ENCODE measurements at regions not wholly inside any gene's neighbourhood (a gene's known extent, or its start where the extent isn't known, plus 50 kb on each side); places are given as distances from the start of the nearest gene placed in this dataset.

- no peak for DNase-seq
Measured at GRCh38 chr13:78845656-78846365, 186.9 kb upstream of the OBI1 start.

- DNase-seq, result no peak
Measured at GRCh38 chr13:78844106-78844505, 185.2 kb upstream of the OBI1 start.

GRCh38 chr13:78841358-78841963 lies 182.5 kb upstream of the OBI1 start:
- DNase-seq, result no peak

- no peak for DNase-seq
Measured at GRCh38 chr13:78836238-78836784, 177.4 kb upstream of the OBI1 start.

- DNase-seq, result no peak
Measured at GRCh38 chr13:78832461-78832860, 173.5 kb upstream of the OBI1 start.

GRCh38 chr13:78830508-78830907 lies 171.6 kb upstream of the OBI1 start:
- DNase-seq, result no peak

- no peak for DNase-seq
Measured at GRCh38 chr13:78829821-78830220, 170.9 kb upstream of the OBI1 start.

- no peak for DNase-seq
Measured at GRCh38 chr13:78827471-78827870, 168.5 kb upstream of the OBI1 start.

- DNase-seq, result no peak
Measured at GRCh38 chr13:78826936-78827335, 168.0 kb upstream of the OBI1 start.

GRCh38 chr13:78826312-78826711 lies 167.4 kb upstream of the OBI1 start:
- no peak for DNase-seq

GRCh38 chr13:78820541-78820940 lies 161.6 kb upstream of the OBI1 start:
- no peak for DNase-seq

- DNase-seq, result no peak
Measured at GRCh38 chr13:78816592-78816991, 157.6 kb upstream of the OBI1 start.

- DNase-seq, result no peak
Measured at GRCh38 chr13:78816154-78816553, 157.2 kb upstream of the OBI1 start.

GRCh38 chr13:78806457-78806856 lies 147.5 kb upstream of the OBI1 start:
- DNase-seq, result no peak

GRCh38 chr13:78802912-78803311 lies 144.0 kb upstream of the OBI1 start:
- no peak for DNase-seq

- no peak for DNase-seq
Measured at GRCh38 chr13:78787190-78787589, 128.2 kb upstream of the OBI1 start.

GRCh38 chr13:78786459-78786858 lies 127.5 kb upstream of the OBI1 start:
- no peak for DNase-seq

GRCh38 chr13:78785764-78786163 lies 126.8 kb upstream of the OBI1 start:
- DNase-seq, result no peak

- no peak for DNase-seq
Measured at GRCh38 chr13:78784014-78784750, 125.2 kb upstream of the OBI1 start.

GRCh38 chr13:78780708-78781107 lies 121.8 kb upstream of the OBI1 start:
- no peak for DNase-seq

GRCh38 chr13:78779608-78780007 lies 120.7 kb upstream of the OBI1 start:
- no peak for DNase-seq

- DNase-seq, result no peak
Measured at GRCh38 chr13:78777976-78778375, 119.0 kb upstream of the OBI1 start.

- no peak for DNase-seq
Measured at GRCh38 chr13:78777396-78777795, 118.4 kb upstream of the OBI1 start.

GRCh38 chr13:78772933-78773332 lies 114.0 kb upstream of the OBI1 start:
- no peak for DNase-seq
